EH (cell line): ENCODE measurements at regions not wholly inside any gene's neighbourhood (a gene's known extent, or its start where the extent isn't known, plus 50 kb on each side); places are given as distances from the start of the nearest gene placed in this dataset.
"Not testable (repeated sequence)": the region's sequence is repeated elsewhere in the genome, so short reads cannot be mapped to it uniquely, and the experiment has no call there.

ENCODE experiments used
- DNase-seq: peaks from one replicate; pipeline ENCODE4 v3.0.0-alpha.2; 2015; ENCODE audit warnings: low read depth

- no peak for DNase-seq
Measured at GRCh38 chr3:110478377-110479054, 593.1 kb upstream of the NECTIN3 start.

GRCh38 chr3:110479731-110480130 is 591.9 kb upstream of the NECTIN3 start:
- no peak for DNase-seq

- DNase-seq, result no peak
Measured at GRCh38 chr3:110485389-110485788, 586.2 kb upstream of the NECTIN3 start.

GRCh38 chr3:110487840-110488239 is 583.8 kb upstream of the NECTIN3 start:
- DNase-seq, result no peak

DNA sequence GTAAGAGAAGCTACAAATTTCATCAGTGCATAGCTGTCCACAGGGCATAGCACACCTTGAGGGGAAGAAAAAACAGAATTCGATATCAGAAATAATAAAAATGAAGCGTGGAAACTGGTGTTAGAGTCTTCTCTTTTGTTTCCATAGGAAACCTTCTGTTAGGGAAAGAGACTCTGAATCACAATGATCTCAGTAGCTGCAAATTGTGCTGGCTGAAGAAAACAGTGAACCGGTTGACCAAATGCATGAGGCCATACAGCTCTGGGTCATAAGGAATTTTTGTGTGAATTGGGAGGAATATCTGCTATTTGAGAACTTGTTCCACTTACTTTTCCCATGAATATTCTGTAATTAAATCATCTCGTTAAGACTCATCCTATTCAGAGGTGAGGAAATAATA is 580.2 kb upstream of the NECTIN3 start:
- no peak for DNase-seq

GRCh38 chr3:110492876-110493275 is 578.7 kb upstream of the NECTIN3 start:
- no peak for DNase-seq

DNA sequence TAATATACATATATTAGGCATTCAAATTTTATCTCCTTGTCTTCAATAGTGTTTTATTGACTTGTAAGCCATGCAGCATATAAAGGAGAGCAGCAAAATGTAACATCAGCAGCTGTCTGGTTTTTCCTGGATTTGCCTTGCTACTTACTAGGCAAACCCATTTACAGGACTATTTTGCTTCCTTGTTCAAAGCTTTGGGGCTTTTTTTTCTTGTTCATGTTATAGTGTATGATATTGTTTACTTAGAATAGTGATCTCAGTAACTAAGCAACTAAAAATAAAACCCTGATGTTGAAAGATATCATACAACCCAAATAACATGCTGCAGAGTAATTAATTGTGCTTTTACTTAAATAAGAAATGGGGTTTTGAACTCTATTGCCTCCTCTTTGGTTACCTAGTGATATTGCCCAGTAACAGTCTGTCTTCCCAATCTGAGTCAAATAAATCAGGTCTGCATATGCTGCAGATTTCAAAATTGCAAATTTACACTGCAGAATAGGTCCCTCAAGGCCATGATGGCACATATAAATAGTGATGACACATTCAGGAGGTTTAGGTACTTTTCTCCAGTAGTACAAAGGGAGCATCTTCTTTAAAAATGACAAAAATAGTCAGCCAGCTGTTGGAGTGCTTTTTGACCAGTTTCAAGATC is 578.1 kb upstream of the NECTIN3 start:
- peak; percentile 4 for DNase-seq

DNA sequence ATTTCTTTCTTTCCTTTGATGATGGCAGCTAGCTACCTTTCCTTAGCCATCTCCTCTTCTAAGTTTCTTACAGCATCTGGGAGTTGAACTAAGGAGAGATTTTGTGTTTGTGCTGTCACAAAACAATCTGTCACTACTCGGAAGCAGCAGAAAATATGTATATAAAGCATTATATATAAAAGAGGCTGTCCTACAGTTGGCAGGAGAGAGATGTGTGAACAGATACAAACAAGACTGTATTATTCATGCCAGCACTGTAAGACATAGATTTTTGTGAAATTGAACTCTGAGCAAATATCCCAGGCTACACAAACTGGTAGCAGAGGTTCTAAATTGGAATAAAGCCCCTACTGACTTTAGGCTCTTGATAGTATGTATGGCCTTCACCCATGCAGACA is 577.5 kb upstream of the NECTIN3 start:
- no peak for DNase-seq

GRCh38 chr3:110494728-110495127 is 576.9 kb upstream of the NECTIN3 start:
- DNase-seq, result no peak

GRCh38 chr3:110495201-110495927 is 576.3 kb upstream of the NECTIN3 start:
- no peak for DNase-seq

- no peak for DNase-seq
Measured at GRCh38 chr3:110504401-110504800, 567.2 kb upstream of the NECTIN3 start.

- DNase-seq, result no peak
Measured at GRCh38 chr3:110504901-110505300, 566.7 kb upstream of the NECTIN3 start.

DNA sequence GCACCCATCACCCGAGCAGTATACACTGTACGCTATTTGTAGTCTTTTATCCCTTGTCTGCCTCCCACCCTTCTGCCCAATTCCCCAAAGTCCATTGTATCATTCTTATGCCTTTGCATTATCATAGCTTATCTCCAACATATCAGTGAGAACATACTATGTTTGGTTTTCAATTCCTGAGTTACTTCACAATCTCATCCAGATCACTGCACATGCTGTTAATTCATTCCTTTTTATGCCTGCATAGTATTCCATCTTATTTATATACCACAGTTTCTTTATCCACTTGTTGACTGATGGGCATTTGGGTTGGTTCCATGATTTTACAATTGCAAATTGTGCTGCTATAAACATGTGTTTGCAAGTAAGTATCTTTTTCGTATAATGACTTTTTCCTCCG is 564.7 kb upstream of the NECTIN3 start:
- DNase-seq, result no peak

- not testable (repeated sequence) for DNase-seq
Measured at GRCh38 chr3:110507570-110507969, 564.0 kb upstream of the NECTIN3 start.

DNA sequence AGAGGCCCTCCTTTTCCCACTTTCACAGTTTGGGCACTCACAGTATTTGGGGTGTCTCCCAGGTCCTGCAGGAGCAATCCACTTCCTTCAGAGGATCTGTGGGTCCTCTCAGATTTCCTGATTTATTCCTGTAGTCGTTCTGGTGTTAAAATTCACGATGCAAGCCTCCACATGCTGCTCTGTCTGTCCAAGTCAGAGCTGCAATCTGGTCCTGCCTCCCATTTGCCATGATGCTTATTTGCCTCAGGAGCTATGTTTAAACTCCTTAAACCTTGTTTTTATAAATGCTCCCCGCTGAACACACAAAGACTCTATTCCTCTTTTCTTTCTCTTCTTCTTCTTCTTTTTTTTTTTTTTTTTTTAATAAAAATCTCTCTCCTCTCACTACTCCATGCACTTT is 558.7 kb upstream of the NECTIN3 start:
- no peak for DNase-seq

DNA sequence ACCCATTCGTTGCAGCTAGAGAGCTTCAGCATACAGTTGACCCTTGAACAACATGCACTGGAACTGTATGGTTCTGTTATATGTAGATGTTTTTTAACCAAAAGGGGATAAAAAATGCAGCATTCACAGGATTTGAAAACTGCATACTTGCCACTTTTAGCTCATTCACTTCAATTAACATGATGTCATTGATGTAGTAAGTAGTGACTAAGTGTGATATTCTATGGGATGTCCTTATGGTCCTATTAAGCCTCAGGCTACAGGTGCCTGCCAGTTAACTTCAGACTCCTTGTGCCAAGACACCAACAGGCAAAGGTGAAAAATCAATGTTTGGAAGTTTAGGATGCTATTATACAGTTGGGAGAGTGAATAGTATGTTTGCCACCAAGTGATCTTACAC is 553.6 kb upstream of the NECTIN3 start:
- no peak for DNase-seq

- DNase-seq, result no peak
Measured at GRCh38 chr3:110519071-110519470, 552.5 kb upstream of the NECTIN3 start.

DNA sequence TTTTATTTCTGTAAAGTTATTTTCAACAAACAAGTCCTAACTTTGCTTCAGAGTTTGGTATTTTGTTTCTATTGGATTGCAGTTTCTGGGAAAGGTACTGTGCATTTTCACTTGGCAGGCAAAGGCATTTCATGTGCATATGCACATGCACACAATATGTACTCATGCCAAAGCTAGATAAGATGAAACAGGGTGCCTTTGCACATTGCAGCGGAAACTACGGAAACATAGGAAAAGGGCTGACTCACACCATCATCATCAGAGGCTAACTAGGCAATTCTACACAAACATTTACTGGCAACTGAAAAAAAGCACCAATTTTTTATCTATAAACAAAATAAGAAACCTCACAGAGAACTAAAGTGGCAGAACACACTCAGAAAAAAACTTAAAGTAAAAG is 550.6 kb upstream of the NECTIN3 start:
- peak; percentile 88 for DNase-seq

DNA sequence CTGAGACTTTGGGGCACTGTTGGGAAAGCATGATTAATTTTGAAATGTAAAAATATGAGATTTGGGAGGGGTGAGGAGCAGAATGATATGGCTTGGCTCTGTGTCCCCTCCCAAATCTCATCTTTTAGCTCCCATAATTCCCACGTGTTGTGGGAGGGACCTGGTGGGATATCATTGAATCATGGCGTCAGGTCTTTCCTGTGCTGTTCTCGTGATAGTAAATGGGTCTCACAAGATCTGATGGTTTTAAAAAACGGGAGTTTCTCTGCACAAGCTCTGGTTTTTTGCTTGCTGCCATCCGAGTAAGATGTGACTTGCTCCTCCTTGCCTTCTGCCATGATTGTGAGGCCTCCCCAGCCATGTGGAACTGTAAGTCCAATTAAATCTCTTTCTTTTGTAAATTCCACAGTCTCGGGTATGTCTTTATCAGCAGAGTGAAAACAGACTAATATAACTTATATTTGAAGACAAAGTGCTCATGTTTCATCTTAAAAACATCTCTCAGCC is 546.0 kb upstream of the NECTIN3 start:
- DNase-seq, result not testable (repeated sequence)

- DNase-seq, result peak; percentile 97
Measured at GRCh38 chr3:110526777-110527727, 544.6 kb upstream of the NECTIN3 start.

DNA sequence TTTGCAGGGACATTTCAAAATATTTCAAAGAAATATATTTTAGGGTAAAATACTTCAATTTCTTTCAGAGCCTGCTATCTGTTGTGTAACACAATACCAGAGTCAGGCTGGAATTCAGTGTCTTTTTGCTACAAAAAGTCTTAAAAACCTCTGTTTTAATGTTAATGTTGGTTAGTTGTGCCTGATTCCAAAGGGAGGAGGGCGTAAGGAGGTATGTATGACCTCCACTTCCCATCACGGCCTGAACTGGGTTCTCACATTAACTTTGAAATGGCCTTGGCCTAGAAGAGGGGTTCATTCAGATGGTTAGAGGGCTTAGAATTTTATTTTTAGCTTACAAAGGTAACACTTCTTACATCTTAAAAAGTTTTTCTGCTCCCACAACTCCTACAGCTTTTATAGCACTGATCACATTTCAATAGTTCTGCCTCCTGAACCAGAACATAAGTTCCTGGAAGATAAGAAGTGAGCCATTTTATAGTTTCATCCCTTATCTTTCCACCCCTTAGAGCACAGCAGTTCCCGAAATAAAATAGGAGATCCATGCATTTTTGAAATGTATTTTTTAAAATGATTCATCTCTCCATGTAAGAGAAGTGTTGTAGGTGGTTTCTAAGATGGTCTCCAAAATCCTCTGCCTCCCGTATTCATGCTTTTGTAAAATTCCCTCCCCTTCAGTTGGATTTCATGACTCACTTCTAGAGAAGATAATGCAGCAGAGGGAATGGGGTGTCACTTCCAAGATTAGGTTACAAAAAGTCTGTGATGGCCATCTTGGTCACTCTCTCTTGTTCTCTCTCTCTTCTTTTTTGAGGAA is 543.1 kb upstream of the NECTIN3 start:
- DNase-seq, result no peak
